SHP77 treated with DMSO at 0.1 percent for 48 hours (cell line): ENCODE measurements at regions not wholly inside any gene's neighbourhood (a gene's known extent, or its start where the extent isn't known, plus 50 kb on each side); places are given as distances from the start of the nearest gene placed in this dataset.
"Not testable (repeated sequence)": the region's sequence is repeated elsewhere in the genome, so short reads cannot be mapped to it uniquely, and the experiment has no call there.

Experiments used
- DNase-seq: peaks from one replicate; lab custom pipeline; 2025; lab: John Stamatoyannopoulos, UW

- DNase-seq: no peak
Observed at GRCh38 chr1:81738875-81739274, 61.9 kb upstream of the ADGRL2 start.

- no peak for DNase-seq
Observed at GRCh38 chr1:81733480-81733879, 67.3 kb upstream of the ADGRL2 start.

- no peak for DNase-seq
Observed at GRCh38 chr1:81731989-81732388, 68.7 kb upstream of the ADGRL2 start.

- no peak for DNase-seq
Observed at GRCh38 chr1:81730881-81731280, 69.9 kb upstream of the ADGRL2 start.

GRCh38 chr1:81730299-81730698, 70.4 kb upstream of the ADGRL2 start:
- DNase-seq: not testable (repeated sequence)

- DNase-seq: no peak
Observed at GRCh38 chr1:81729818-81730217, 70.9 kb upstream of the ADGRL2 start.

- no peak for DNase-seq
Observed at GRCh38 chr1:81729239-81729638, 71.5 kb upstream of the ADGRL2 start.

GRCh38 chr1:81725823-81726222, 74.9 kb upstream of the ADGRL2 start:
- DNase-seq: no peak

GRCh38 chr1:81722631-81723328, 78.0 kb upstream of the ADGRL2 start:
- DNase-seq: not testable (repeated sequence)

GRCh38 chr1:81720256-81720655, 80.5 kb upstream of the ADGRL2 start:
- DNase-seq: not testable (repeated sequence)

GRCh38 chr1:81717230-81717629, 83.5 kb upstream of the ADGRL2 start:
- no peak for DNase-seq

- no peak for DNase-seq
Observed at GRCh38 chr1:81715391-81715790, 85.3 kb upstream of the ADGRL2 start.

- DNase-seq: no peak
Observed at GRCh38 chr1:81714636-81715035, 86.1 kb upstream of the ADGRL2 start.

- DNase-seq: no peak
Observed at GRCh38 chr1:81712425-81712824, 88.3 kb upstream of the ADGRL2 start.

- no peak for DNase-seq
Observed at GRCh38 chr1:81710857-81711256, 89.9 kb upstream of the ADGRL2 start.

GRCh38 chr1:81708250-81708649, 92.5 kb upstream of the ADGRL2 start:
- DNase-seq: no peak

- no peak for DNase-seq
Observed at GRCh38 chr1:81706650-81707435, 93.9 kb upstream of the ADGRL2 start.

GRCh38 chr1:81703756-81704463, 96.8 kb upstream of the ADGRL2 start:
- no peak for DNase-seq

- DNase-seq: no peak
Observed at GRCh38 chr1:81703391-81703755, 97.4 kb upstream of the ADGRL2 start.

GRCh38 chr1:81702903-81703302, 97.8 kb upstream of the ADGRL2 start:
- no peak for DNase-seq

- no peak for DNase-seq
Observed at GRCh38 chr1:81702079-81702715, 98.5 kb upstream of the ADGRL2 start.

- no peak for DNase-seq
Observed at GRCh38 chr1:81700728-81701470, 99.8 kb upstream of the ADGRL2 start.
